Urinary bladder (tissue), 3 donors: ENCODE measurements at regions not wholly inside any gene's neighbourhood (a gene's known extent, or its start where the extent isn't known, plus 50 kb on each side); places are given as distances from the start of the nearest gene placed in this dataset.

Source experiments
- DNase-seq: peaks from one replicate; pipeline ENCODE4 v3.0.0-alpha.2; 2015; ENCODE audit errors: extremely low spot score
- H3K27ac ChIP-seq: one replicate; pipeline ENCODE4 v1.5.1; 2013; ENCODE audit warnings: low read depth, mild to moderate bottlenecking, moderate library complexity
- H3K36me3 ChIP-seq: one replicate; pipeline ENCODE4 v1.6.1; 2013; ENCODE audit warnings: mild to moderate bottlenecking, moderate library complexity; ENCODE audit not compliant: insufficient read depth
- H3K4me1 ChIP-seq: one replicate; pipeline ENCODE4 v1.6.1; 2013; ENCODE audit warnings: mild to moderate bottlenecking, moderate library complexity; ENCODE audit not compliant: insufficient read depth
- H3K4me3 ChIP-seq: one replicate; pipeline ENCODE4 v1.5.1; 2013; ENCODE audit warnings: low read depth, low read length
- WGBS: extraction: QIAGEN DNeasy Blood & Tissue Kit; methylation state at CpG from one replicate; pipeline ENCODE4 v1.1.7; 2013; 5-methylcytosine and 5-hydroxymethylcytosine counted together
- donor health status: healthy with polysubstance abuse.
- donor health status: healthy.

GRCh38 chr1:30319765-30320580 lies 403.4 kb downstream of the MATN1 start:
- no peak for DNase-seq
- H3K4me3 ChIP-seq, result no peak overlapping the region
- 74% methylated on average over 11 of the region's 11 CpGs for WGBS

DNA sequence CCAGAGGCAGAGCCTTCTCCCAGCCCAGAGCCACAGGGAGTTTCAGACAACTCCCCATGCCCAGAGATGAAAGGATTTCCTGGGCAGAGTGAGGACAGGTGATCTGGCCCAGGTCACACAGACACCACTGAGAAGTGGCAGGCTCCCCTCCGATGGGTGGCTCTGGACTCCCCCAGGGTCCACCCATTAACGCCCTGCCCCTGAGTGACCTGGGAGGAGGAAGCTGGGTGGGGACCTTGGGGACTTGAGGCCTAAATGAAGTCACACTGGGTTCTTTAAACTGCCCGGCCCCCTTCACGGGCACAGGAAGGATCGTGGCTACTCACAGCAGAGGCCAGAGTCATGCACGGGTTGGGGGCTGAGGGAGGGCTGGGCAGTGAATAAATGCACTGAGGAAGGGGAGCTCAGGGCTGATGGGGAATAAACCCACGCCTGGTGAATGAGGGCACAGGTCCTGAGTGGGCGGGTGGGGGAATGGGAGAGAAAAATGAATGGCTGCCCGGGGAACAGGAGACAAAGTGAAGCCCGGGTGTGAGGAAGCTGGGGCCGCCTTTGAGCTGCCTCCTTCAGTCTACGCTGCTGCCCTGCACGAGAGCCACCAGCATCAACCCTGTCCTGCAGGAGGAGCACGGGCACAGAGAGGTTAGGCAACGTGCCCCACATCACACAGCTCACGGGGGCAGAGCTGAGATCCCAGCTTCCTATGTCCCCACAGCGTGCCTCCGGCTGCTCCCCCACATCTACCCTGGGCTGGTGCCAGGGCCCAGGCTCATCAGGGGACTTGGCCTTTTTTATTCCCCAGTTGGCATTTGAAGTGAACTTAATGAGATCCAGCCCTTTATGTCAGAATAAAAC lies 404.3 kb downstream of the MATN1 start:
- no peak for DNase-seq
- no peaks in the 10 kb centered on the region for H3K4me1 ChIP-seq
- H3K4me3 ChIP-seq, result no peak overlapping the region
- no peak overlapping the region for H3K27ac ChIP-seq
- no peaks in the 10 kb centered on the region for H3K36me3 ChIP-seq
- 63% methylated on average over 18 of the region's 18 CpGs for WGBS

More at GRCh38 chr1:30319765-30320580, 403.4 kb downstream of the MATN1 start:
- no peaks in the 10 kb centered on the region for H3K36me3 ChIP-seq
- H3K27ac ChIP-seq, result no peak overlapping the region
- H3K4me1 ChIP-seq, result no peaks in the 10 kb centered on the region

GRCh38 chr1:30318413-30318812 lies 405.0 kb downstream of the MATN1 start:
- Histone ChIP-seq H3K4me1 (no peaks in the 10 kb centered on the region), H3K27ac (no peak overlapping the region), H3K36me3 (no peaks in the 10 kb centered on the region), H3K4me3 (no peak overlapping the region)
- 39% methylated on average over 8 of the region's 8 CpGs for WGBS
- DNase-seq, result no peak

DNA sequence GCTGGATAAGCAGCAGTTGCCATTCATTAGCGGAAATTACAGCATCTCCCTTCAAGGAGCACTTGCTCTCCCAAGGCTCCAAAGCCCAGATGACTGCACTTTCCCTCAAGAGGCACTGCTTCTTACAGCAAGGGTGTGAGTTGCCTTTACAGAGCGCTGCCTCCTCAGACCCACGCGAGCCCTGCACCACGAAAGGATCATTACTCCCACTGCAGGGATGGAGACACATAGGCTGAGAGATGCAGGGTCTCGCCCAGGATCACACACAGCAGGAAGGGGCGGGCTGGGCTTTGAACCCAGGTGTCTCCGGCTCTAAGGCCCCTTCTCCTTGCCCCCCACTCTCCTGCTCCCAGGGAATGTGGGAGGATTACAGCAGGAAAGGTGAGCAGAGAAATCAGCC lies 405.5 kb downstream of the MATN1 start:
- 59% methylated on average over 8 of the region's 8 CpGs for WGBS

DNA sequence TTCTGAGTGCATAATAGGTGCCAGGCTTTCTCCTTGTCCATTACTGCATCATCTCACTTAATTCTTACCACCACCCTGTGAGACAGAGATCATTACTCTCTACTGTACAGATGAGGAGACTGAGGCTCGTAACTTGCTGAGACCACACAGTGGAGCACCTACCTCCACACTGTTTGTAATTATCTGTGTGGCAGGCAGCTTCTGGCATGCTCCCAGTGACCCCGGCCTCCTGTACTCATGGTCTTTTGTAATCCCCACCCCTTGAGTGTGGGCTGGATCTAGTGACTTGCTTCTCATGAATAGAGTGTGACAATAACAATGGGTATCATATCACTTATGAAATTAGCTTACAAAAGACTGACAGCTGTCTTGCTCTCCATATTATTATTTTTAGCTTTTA lies 407.3 kb downstream of the MATN1 start:
- Histone ChIP-seq H3K27ac (no peak overlapping the region), H3K36me3 (no peaks in the 10 kb centered on the region)
- no peak for DNase-seq

More for the DNA sequence above, 405.5 kb downstream of the MATN1 start:
- no peaks in the 10 kb centered on the region for H3K4me1 ChIP-seq
- DNase-seq, result no peak
- H3K36me3 ChIP-seq, result no peaks in the 10 kb centered on the region
- no peak overlapping the region for H3K27ac ChIP-seq
- no peak overlapping the region for H3K4me3 ChIP-seq

GRCh38 chr1:30315185-30315960 lies 408.0 kb downstream of the MATN1 start:
- 69% methylated on average over 4 of the region's 4 CpGs for WGBS
- H3K36me3 ChIP-seq, result no peaks in the 10 kb centered on the region
- no peaks in the 10 kb centered on the region for H3K4me1 ChIP-seq
- no peak overlapping the region for H3K27ac ChIP-seq
- H3K4me3 ChIP-seq, result no peak overlapping the region
- no peak for DNase-seq

More for the DNA sequence above, 407.3 kb downstream of the MATN1 start:
- H3K4me3 ChIP-seq, result no peak overlapping the region
- no peaks in the 10 kb centered on the region for H3K4me1 ChIP-seq
- 81% methylated on average over 2 of the region's 2 CpGs for WGBS

DNA sequence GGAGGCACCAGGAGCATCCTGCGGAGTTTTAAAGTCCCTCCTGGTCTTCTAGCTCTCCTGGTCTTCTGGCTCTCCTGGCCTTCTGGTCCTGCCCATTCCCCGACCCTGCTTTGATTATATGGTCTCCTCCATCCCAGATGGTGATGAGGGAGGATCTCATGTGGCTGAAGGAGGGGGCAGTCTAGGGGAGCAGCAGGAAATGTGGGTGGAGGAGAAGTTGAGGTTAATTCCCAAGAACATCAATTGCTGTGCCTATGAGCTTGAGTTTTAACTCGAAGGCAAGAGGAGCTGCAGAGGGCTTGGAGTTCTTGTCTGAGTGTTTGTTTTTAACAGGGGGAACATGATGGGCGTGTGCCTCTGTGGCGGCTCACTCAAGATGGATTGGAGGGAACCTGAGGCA lies 408.8 kb downstream of the MATN1 start:
- Histone ChIP-seq H3K36me3 (no peaks in the 10 kb centered on the region), H3K27ac (no peak overlapping the region), H3K4me3 (no peak overlapping the region), H3K4me1 (no peaks in the 10 kb centered on the region)
- no peak for DNase-seq
- whole genome bisulfite sequencing, result 63% methylated on average over 5 of the region's 5 CpGs

GRCh38 chr1:30313584-30313983 lies 409.8 kb downstream of the MATN1 start:
- WGBS, result 81% methylated on average over 5 of the region's 5 CpGs
- Histone ChIP-seq H3K36me3 (no peaks in the 10 kb centered on the region), H3K4me3 (no peak overlapping the region), H3K27ac (no peak overlapping the region), H3K4me1 (no peaks in the 10 kb centered on the region)
- DNase-seq, result no peak

DNA sequence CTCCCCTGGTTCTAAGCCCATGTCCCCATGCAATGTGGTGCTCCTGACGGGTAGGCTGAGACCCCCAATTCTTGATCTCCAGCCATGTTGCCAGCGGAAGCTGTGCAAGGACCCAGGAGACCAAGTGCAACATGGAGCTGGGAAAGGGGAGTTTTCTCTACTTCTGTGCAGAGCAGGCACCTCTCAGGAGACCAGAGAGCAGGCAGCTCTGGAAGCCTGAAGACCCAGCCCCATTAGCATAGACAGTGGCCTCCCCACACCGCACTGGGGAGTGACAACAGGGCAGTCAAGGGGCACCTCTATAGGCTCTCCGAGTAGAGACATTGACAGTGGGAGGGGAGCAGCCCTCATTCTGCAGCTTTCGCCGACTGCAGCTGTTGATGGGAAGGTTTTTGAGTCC lies 410.2 kb downstream of the MATN1 start:
- Histone ChIP-seq H3K27ac (no peak overlapping the region), H3K4me3 (no peak overlapping the region), H3K36me3 (no peaks in the 10 kb centered on the region), H3K4me1 (no peaks in the 10 kb centered on the region)
- WGBS, result 73% methylated on average over 6 of the region's 6 CpGs
- no peak for DNase-seq

DNA sequence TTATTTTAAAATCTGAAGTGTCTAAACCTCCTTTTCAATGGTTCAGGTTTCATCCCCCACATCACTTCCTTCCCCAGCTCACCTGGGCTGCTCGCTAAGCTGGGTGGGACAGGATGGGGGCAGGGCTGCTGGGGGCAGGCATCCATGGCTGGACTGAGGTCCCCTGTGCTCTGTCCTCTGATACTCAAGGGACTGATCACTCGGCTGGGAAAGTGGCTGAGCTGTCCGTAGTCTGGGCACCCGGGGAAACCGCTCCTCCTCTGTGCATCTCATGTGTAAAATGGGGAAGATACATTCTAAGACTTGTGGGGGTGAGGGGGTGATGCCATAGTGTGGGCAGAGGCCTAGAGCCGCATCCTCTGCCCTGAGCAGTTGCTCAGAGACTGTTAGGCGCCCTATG lies 411.2 kb downstream of the MATN1 start:
- no peak overlapping the region for H3K4me3 ChIP-seq
- H3K4me1 ChIP-seq, result no peaks in the 10 kb centered on the region
- DNase-seq, result no peak
- no peaks in the 10 kb centered on the region for H3K36me3 ChIP-seq
- H3K27ac ChIP-seq, result no peak overlapping the region
- WGBS, result 68% methylated on average over 7 of the region's 7 CpGs

DNA sequence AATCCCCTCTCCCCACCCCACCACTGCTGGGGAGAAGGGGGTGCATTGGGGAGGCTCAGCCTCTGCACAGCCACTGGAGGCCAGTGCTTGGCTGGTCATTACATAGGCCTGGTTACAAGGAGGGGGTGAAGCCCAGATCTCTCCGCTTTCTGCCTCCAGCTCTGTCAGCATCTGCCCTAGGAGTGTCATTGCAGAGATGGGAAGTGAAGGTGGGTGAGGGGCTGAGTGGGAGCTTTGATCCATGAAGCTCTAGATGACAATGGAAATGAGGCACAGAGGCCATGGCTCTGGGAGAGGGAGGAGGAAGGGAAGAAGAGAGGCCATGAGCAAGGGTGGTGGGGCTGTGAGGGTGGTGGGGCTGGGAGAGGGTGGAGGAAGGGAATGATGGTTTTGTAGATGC lies 411.6 kb downstream of the MATN1 start:
- DNase-seq, result no peak
- H3K4me3 ChIP-seq, result no peak overlapping the region
- H3K27ac ChIP-seq, result no peak overlapping the region
- 80% methylated on average over 1 of the region's 1 CpG for WGBS
- no peaks in the 10 kb centered on the region for H3K4me1 ChIP-seq
- H3K36me3 ChIP-seq, result no peaks in the 10 kb centered on the region

DNA sequence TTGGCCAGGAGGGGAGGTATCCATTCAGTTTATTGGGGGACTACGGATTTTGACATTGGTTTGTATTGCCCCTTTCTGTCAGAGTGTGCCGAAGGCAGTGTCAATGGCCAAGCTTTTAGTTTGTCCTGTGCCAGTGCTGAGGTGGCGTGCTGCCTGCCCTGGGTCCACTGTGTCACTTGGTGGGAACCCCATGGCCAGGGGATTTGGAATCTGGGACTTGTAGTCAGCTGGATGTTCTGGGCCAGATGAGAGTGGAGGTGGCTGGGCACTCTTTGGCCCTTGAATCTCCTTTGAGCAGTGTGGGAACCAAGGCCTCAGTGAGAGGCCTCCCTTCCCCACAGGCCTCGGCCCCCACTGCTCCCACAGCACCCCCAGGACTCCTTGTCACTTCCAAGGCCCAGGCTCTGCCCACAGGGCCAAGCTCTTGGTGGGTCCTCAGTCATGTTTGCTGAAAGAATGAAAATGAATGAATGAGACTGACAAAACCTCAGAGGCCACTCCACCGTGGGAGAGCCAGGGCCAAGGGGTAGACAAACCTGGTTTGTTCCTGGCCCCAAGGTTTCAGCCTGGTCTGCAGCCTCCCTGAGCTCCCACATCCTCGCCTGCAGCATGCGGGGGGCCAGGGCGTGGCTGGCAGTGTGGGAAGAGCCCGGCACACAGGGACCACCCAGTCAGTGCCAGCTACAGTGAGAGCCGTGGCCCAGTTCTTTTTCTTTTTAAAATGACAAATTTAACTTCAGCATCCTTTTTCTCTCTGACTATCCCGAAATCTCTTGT lies 412.2 kb downstream of the MATN1 start:
- Histone ChIP-seq H3K4me1 (no peaks in the 10 kb centered on the region), H3K27ac (no peak overlapping the region), H3K4me3 (no peak overlapping the region), H3K36me3 (no peaks in the 10 kb centered on the region)
- DNase-seq, result no peak
- 73% methylated on average over 11 of the region's 11 CpGs for WGBS

DNA sequence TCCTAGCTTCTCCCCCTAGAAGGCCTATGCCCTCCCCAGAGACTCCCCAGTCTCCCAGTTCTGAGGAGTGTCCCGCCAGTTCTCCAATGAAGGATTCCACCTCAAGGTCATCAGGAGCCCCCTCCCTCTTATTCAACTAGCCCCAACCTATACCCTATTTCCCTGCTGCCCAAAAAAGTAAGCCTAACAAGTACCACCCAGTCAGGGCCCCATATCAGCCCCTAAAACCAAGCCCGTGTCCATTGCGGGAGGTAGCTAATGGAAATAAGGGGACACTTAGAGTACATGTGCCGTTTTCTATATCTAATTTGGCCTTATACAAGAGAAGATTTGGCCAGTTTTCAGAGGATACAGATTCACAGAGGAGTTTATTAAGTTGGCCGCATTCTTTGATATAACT lies 416.2 kb downstream of the MATN1 start:
- Histone ChIP-seq H3K4me1 (no peaks in the 10 kb centered on the region), H3K27ac (no peak overlapping the region), H3K4me3 (no peak overlapping the region), H3K36me3 (no peaks in the 10 kb centered on the region)
- DNase-seq, result no peak
- 85% methylated on average over 5 of the region's 5 CpGs for WGBS
